Rectal smooth muscle tissue (tissue), 1 donor: ENCODE measurements at regions not wholly inside any gene's neighbourhood (a gene's known extent, or its start where the extent isn't known, plus 50 kb on each side); places are given as distances from the start of the nearest gene placed in this dataset.

ENCODE experiments used
- H3K27ac ChIP-seq: one replicate; pipeline ENCODE4 v1.7.0; 2013; ENCODE audit warnings: low read depth, low read length, inconsistent platforms
- H3K27me3 ChIP-seq: one replicate; pipeline ENCODE4 v1.7.0; 2013; ENCODE audit warnings: low read length; ENCODE audit not compliant: control insufficient read depth, insufficient read depth
- H3K36me3 ChIP-seq: one replicate; pipeline ENCODE4 v1.7.0; 2013; ENCODE audit warnings: low read length; ENCODE audit not compliant: control insufficient read depth, insufficient read depth
- H3K4me1 ChIP-seq: one replicate; pipeline ENCODE4 v1.7.0; 2013; ENCODE audit warnings: low read length; ENCODE audit not compliant: control insufficient read depth, insufficient read depth
- H3K4me3 ChIP-seq: one replicate; pipeline ENCODE4 v1.7.0; 2013; ENCODE audit warnings: low read length
- H3K9ac ChIP-seq: one replicate; pipeline ENCODE4 v1.7.0; 2013; ENCODE audit warnings: low read length

DNA sequence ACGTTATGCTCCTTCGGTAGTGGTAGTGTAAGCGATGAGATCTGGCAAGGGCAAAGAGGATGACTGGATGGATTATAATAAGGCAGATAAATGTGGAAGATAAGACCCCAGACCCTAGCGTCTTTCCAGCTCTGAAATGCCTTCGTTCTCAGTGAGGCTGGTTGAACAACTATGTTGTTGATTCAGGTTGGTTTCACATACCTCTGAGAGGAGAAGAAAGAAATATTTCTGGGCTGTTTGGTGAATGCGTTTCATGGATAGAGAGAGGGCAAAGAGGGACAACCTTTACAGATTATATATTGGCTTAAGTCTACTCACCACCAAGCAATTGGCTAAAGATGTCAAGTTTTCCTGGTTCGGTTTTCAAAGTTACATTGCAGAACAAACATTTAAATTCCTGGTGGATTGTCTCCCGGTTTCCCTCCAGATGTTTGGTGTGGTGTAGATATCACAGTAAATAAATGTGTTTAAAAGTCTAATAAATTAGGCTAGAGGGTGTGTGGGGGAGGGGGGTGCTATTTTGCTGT, 190.1 kb upstream of the GLI2 start:
- H3K27me3 ChIP-seq, result no peaks in the 10 kb centered on the region
- H3K36me3 ChIP-seq, result no peaks in the 10 kb centered on the region
- no peak overlapping the region for H3K4me3 ChIP-seq
- no peaks in the 10 kb centered on the region for H3K4me1 ChIP-seq
- no peak overlapping the region for H3K27ac ChIP-seq
- H3K9ac ChIP-seq, result no peak overlapping the region

- H3K4me3 ChIP-seq, result no peak overlapping the region
- H3K27ac ChIP-seq, result no peak overlapping the region
- H3K4me1 ChIP-seq, result no peaks in the 10 kb centered on the region
- no peak overlapping the region for H3K9ac ChIP-seq
- H3K27me3 ChIP-seq, result no peaks in the 10 kb centered on the region
- no peaks in the 10 kb centered on the region for H3K36me3 ChIP-seq
Observed at GRCh38 chr2:120546048-120546864, 189.4 kb upstream of the GLI2 start.

GRCh38 chr2:120546865-120547390, 188.7 kb upstream of the GLI2 start:
- no peaks in the 10 kb centered on the region for H3K36me3 ChIP-seq
- no peak overlapping the region for H3K9ac ChIP-seq
- no peak overlapping the region for H3K4me3 ChIP-seq
- H3K27ac ChIP-seq, result no peak overlapping the region
- H3K27me3 ChIP-seq, result no peaks in the 10 kb centered on the region
- H3K4me1 ChIP-seq, result peaks cover under 1% of the 10 kb centered on the region

DNA sequence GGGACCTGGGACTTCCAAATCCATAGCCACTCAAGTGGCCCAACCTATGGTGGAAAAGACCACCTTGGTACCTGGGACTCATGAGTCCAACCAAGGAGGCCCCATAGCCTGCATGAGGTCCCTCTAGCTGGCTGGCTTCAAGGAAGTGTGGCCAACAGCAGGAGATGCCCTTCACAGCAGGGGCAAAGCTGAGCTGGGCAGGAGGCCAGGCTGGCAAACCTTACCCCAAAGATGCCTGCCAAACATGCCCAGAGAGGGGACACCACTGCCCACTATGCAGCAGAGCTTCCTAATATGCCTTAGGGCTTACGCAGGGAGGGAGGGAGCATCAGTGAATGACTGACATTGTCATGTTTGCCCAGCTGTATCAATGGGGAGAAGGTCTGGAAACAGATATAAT, 188.0 kb upstream of the GLI2 start:
- Histone ChIP-seq H3K27me3 (no peaks in the 10 kb centered on the region), H3K36me3 (no peaks in the 10 kb centered on the region), H3K4me3 (no peak overlapping the region), H3K9ac (no peak overlapping the region), H3K4me1 (peaks cover 2% of the 10 kb centered on the region), H3K27ac (no peak overlapping the region)

DNA sequence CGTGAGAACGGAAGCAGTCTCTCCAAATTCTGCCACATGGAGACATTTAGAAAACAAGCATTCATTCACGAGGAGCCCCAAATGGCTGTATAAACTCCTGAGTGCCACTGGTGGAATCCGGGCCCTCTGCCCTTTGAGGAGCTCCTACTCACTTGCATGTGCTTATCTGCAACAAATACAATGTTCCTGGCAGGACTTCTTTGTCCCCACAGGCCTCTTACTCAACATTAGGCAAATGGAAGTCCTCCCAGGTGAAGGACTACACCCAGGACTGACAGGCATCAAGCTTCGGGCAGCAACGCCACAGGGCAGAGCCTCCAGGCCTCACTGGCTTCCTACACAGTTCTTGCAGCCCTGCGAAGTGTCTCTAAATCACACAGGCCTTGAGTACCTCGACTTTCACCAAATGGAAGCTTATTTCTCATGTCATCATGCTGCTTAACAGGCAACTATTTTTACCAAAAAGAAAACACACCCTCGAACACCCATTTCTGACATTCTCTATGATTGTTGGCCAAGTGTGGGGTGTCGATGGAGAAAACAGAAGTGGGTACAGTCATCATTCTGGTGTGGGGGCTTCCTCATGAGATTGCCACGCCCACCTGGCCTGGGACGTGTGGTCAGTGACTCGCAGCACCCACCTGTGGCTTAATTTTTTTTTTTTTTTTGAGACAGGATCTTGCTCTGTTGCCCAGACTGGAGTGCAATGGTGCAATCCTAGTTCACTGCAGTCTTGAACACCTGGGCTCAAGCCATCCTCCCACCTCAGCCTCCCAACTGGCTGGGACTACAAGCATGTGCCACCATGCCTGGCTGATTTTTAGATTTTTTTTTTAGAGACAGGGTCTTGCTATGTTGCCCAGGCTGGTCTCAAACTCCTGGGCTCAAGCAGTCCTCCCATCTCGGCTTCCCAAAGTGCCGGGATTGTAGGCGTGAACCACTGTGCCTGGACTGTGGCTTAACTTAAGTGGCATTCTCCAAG, 186.8 kb upstream of the GLI2 start:
- no peak overlapping the region for H3K4me3 ChIP-seq
- peaks cover 5% of the 10 kb centered on the region for H3K4me1 ChIP-seq
- no peaks in the 10 kb centered on the region for H3K36me3 ChIP-seq
- no peak overlapping the region for H3K27ac ChIP-seq
- no peak overlapping the region for H3K9ac ChIP-seq
- H3K27me3 ChIP-seq, result no peaks in the 10 kb centered on the region

DNA sequence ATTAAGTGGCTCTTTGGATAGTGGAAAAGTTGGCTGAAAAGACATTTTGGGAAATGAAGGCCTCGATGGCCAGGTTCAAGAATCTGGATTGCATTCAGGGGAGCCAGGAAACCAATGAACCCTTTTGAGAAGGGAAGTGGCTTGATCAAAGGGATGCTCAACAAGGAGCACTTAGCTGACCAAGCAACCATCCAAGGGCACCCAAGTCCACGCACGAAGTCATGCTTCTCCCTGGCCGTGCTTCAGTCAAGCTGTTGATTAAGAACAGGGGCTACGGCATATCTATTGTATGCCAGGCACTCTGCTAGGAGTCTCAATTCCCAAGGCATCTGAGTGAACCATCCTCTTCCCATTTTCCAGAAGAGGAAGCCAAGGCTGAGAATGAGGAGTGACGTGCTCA, 185.8 kb upstream of the GLI2 start:
- peaks cover 5% of the 10 kb centered on the region for H3K4me1 ChIP-seq
- H3K9ac ChIP-seq, result no peak overlapping the region
- no peak overlapping the region for H3K27ac ChIP-seq
- H3K36me3 ChIP-seq, result no peaks in the 10 kb centered on the region
- no peaks in the 10 kb centered on the region for H3K27me3 ChIP-seq
- H3K4me3 ChIP-seq, result no peak overlapping the region

DNA sequence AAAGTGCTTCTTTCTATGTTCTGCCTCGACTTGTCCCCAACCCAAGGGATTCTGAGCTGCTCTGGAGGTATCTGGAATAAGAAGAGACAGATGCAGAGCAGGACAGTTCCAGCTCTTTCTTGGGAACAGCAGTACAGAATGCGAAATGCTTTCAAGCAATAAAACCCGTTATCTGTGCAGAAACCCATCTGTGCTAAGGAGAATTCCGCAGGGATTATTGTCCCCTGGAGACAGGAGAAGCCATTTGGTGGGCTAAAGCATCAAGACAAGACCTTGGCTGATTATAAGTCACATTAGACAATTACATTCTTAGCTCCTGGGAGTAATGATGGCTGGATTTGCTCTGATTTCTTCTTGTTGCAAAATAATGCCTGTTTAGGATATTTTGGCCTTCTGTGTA, 185.4 kb upstream of the GLI2 start:
- no peak overlapping the region for H3K9ac ChIP-seq
- H3K27ac ChIP-seq, result no peak overlapping the region
- peaks cover 5% of the 10 kb centered on the region for H3K4me1 ChIP-seq
- no peaks in the 10 kb centered on the region for H3K27me3 ChIP-seq
- H3K36me3 ChIP-seq, result no peaks in the 10 kb centered on the region
- H3K4me3 ChIP-seq, result no peak overlapping the region

GRCh38 chr2:120550893-120551446, 184.7 kb upstream of the GLI2 start:
- no peaks in the 10 kb centered on the region for H3K36me3 ChIP-seq
- peaks cover 5% of the 10 kb centered on the region for H3K4me1 ChIP-seq
- H3K9ac ChIP-seq, result no peak overlapping the region
- no peak overlapping the region for H3K4me3 ChIP-seq
- H3K27ac ChIP-seq, result no peak overlapping the region
- no peaks in the 10 kb centered on the region for H3K27me3 ChIP-seq

- Histone ChIP-seq H3K9ac (no peak overlapping the region), H3K27ac (no peak overlapping the region), H3K4me1 (peaks cover 5% of the 10 kb centered on the region), H3K4me3 (no peak overlapping the region), H3K27me3 (no peaks in the 10 kb centered on the region), H3K36me3 (no peaks in the 10 kb centered on the region)
Observed at GRCh38 chr2:120551522-120551921, 184.1 kb upstream of the GLI2 start.

DNA sequence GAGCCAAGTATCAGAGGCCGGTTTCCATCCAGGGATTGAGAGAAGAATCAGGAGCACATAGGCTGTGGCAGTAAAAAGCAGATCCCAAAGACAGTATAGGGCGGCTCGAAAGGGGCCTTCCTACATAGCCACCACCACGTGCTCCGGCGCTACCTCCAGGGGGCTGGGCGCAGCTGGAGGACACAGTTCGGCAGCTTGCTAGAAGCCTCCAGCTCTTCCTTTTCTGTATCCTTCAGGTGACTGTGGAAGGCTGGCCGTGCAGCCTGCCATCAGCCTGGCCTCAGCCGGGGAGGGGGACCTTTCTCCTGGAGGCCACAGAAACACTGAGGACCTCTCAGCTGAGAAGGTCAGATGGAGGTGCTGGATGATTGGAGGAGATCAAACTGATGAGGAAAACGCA, 183.6 kb upstream of the GLI2 start:
- no peaks in the 10 kb centered on the region for H3K27me3 ChIP-seq
- no peak overlapping the region for H3K9ac ChIP-seq
- no peak overlapping the region for H3K4me3 ChIP-seq
- H3K27ac ChIP-seq, result no peak overlapping the region
- no peaks in the 10 kb centered on the region for H3K36me3 ChIP-seq
- peaks cover 5% of the 10 kb centered on the region for H3K4me1 ChIP-seq

DNA sequence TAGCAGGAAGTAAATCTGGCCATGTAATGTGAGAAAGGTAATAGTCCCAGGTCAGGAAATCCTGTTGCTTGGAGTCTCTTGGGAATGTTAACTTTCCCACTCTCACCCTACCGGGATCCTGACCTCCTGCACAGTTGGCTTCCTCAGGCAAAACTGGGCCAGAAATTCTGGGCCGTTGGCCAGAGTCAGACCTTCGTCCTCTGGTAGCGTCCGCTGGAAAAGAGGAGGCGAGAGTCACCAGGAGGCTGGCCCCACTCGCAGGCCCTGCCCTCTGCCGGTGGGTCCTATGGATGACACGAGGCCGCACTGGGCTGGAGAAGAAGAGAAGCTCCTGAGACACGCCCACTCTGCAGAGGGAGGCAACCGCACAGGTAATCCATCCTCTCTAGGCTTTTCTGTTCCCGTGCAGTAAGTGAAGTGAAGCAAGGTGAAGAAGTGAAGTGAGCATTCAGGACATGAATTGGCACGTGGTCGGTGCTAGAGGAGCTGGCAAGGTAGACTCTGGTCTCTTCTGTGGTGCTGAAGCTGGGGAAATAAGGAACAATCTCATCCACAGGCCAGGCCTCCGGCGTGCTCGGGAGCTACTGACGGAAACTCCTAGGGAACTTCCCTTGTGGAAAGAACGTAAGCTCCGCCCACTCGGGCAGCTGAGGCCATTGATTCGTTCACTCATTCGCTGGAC, 182.7 kb upstream of the GLI2 start:
- Histone ChIP-seq H3K36me3 (no peaks in the 10 kb centered on the region), H3K4me3 (no peak overlapping the region), H3K4me1 (peaks cover 5% of the 10 kb centered on the region), H3K9ac (no peak overlapping the region), H3K27me3 (no peaks in the 10 kb centered on the region), H3K27ac (no peak overlapping the region)
